ENCODE measurements at regions not wholly inside any gene's neighbourhood (a gene's known extent, or its start where the extent isn't known, plus 50 kb on each side); places are given as distances from the start of the nearest gene placed in this dataset.
"Not testable (repeated sequence)": the region's sequence is repeated elsewhere in the genome, so short reads cannot be mapped to it uniquely, and the experiment has no call there.

- Histone ChIP-seq H3K4me1 (no peaks in the 10 kb centered on the region), H3K27ac (no peak overlapping the region), H3K9me3 (no peaks in the 10 kb centered on the region), H3K4me3 (no peak overlapping the region), H3K36me3 (no peaks in the 10 kb centered on the region), H3K27me3 (no peaks in the 10 kb centered on the region)
- TF ChIP-seq POLR2A (IDR thresholded peaks at IDR 0.05) (no peak), POLR2AphosphoS5 (IDR thresholded peaks at IDR 0.05) (no peak), CTCF (IDR thresholded peaks at IDR 0.05) (no peak), EP300 (IDR thresholded peaks at IDR 0.05) (no peak)
- no peak for DNase-seq (ENCODE audit: low spot score in 2 of 2)
- 55% methylated on average over 3 of the region's 3 CpGs for WGBS
These were observed 64.0 kb downstream of the EBNA1BP2 start for GRCh38 chr1:43108080-43108479.

DNA sequence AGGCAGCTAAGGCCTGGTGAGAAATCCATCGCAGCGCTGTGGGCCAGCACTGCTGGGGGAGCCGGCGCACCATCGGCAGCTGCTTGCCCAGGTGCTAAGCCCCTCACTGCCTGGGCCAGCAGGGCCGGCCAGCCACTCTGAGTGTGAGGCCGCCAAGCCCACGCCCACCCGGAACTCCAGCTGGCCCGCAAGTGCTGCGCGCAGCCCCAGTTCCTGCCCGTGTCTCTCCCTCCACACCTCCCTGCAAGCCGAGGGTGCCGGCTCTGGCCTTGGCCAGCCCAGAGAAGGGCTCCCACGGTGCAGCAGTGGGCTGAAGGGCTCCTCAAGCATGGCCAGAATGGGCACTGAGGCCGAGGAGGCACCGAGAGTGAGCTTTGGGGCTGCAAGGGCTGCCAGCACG lies 64.4 kb downstream of the EBNA1BP2 start:
- Histone ChIP-seq H3K4me3 (no peak overlapping the region), H3K36me3 (no peaks in the 10 kb centered on the region), H3K9me3 (no peaks in the 10 kb centered on the region), H3K27ac (no peak overlapping the region), H3K27me3 (no peaks in the 10 kb centered on the region), H3K4me1 (no peaks in the 10 kb centered on the region)
- WGBS: 91% methylated on average over 9 of the region's 19 CpGs
- DNase-seq (ENCODE audit: low spot score in 2 of 2): no peak
- TF ChIP-seq POLR2A (IDR thresholded peaks at IDR 0.05) (no peak), POLR2AphosphoS5 (IDR thresholded peaks at IDR 0.05) (no peak), EP300 (IDR thresholded peaks at IDR 0.05) (no peak), CTCF (IDR thresholded peaks at IDR 0.05) (no peak)

DNA sequence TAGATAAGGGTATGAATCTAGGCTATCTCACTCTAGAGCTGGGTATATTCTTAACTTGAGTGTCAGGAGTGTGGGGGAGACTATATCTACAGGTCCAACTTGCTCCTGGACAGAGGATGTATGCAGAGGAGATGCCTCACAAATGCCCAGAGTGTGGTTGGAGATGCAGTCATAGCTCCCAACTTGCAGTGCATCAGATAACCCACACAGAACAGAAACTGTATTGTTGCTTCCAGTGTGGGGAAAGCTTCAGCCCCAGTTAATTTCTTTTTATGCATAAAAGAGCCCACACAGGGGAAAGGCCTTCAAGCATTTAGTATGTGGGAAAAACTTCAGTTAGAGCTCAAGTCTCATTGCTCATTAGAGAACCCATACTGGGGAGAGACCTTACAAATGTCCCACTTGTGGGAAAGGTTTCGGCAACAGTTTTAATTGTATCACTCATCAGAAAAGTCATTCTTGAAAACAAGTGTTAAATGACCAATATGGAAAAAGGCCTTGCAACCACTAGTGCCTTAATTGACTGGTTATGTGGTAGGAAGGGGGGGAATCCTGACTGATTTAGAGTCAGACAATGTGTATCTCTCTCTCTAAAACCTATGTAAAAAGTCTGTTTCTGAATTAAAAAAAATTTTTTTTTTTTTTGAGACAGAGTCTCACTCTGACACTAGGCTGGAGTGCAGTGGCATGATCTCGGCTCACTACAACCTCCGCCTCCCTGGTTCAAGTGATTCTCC lies 67.9 kb downstream of the EBNA1BP2 start:
- no peaks in the 10 kb centered on the region for H3K4me1 ChIP-seq
- H3K27me3 ChIP-seq: peaks cover 3% of the 10 kb centered on the region
- H3K4me3 ChIP-seq: no peak overlapping the region
- no peak for DNase-seq (ENCODE audit: low spot score in 2 of 2)
- no peaks in the 10 kb centered on the region for H3K36me3 ChIP-seq
- whole genome bisulfite sequencing: 90% methylated on average over 3 of the region's 3 CpGs
- TF ChIP-seq POLR2AphosphoS5 (IDR thresholded peaks at IDR 0.05): no peak
- no peak for TF ChIP-seq EP300 (IDR thresholded peaks at IDR 0.05)
- TF ChIP-seq CTCF (IDR thresholded peaks at IDR 0.05): no peak
- TF ChIP-seq POLR2A (IDR thresholded peaks at IDR 0.05): no peak
- no peaks in the 10 kb centered on the region for H3K9me3 ChIP-seq
- H3K27ac ChIP-seq: no peak overlapping the region

DNA sequence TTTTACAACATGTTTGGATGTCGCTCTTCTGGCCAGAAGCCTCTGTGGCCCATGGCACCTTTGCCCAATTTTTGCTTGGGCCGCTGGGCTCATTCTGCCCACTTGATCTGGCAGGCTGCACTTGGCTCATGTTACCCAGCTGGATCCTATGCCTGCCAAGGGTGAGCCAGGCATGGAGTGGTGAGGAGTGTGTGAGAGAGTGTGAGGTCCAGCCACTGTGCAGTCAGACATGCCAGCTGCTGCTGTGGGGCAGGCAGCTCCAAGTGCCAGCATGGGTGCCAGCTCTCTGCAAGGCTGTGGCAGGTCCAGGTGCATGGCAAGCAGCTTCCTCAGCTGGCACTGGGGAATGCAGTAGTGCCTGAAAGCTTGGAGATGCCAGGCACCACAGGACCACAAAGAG lies 71.0 kb downstream of the EBNA1BP2 start:
- Histone ChIP-seq H3K4me1 (no peaks in the 10 kb centered on the region), H3K36me3 (no peaks in the 10 kb centered on the region), H3K9me3 (no peaks in the 10 kb centered on the region), H3K27me3 (peaks cover 3% of the 10 kb centered on the region), H3K4me3 (no peak overlapping the region), H3K27ac (no peak overlapping the region)
- no peak for DNase-seq (ENCODE audit: low spot score in 2 of 2)
- TF ChIP-seq POLR2AphosphoS5 (IDR thresholded peaks at IDR 0.05) (no peak), EP300 (IDR thresholded peaks at IDR 0.05) (no peak), POLR2A (IDR thresholded peaks at IDR 0.05) (no peak), CTCF (IDR thresholded peaks at IDR 0.05) (no peak)
- 86% methylated on average over 2 of the region's 2 CpGs for WGBS

DNA sequence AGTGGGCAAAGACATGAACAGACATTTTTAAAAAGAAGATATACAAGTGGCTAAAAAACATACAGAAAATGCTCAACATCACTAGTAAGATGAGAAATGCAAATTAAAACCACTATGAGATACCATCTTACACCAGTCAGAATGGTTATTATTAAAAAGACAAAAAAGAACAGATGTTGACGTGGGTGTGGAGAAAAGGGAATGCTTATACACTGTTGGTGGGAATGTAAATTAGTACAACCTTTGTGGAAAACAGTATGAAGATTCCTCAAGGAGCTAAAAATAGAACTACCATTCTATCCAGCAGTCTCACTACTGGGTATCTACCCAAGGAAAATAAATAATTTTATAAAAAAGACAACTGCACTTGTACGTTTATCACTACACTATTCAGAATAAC lies 73.9 kb downstream of the EBNA1BP2 start:
- Histone ChIP-seq H3K9me3 (no peaks in the 10 kb centered on the region), H3K27ac (no peak overlapping the region), H3K4me1 (no peaks in the 10 kb centered on the region), H3K27me3 (peaks cover 3% of the 10 kb centered on the region), H3K4me3 (no peak overlapping the region), H3K36me3 (no peaks in the 10 kb centered on the region)
- TF ChIP-seq EP300 (IDR thresholded peaks at IDR 0.05) (no peak), POLR2A (IDR thresholded peaks at IDR 0.05) (no peak), CTCF (IDR thresholded peaks at IDR 0.05) (no peak), POLR2AphosphoS5 (IDR thresholded peaks at IDR 0.05) (no peak)
- WGBS: 83% methylated on average over 2 of the region's 2 CpGs
- DNase-seq (ENCODE audit: low spot score in 2 of 2): no peak

- WGBS: 94% methylated on average over 3 of the region's 3 CpGs
- not testable (repeated sequence) for H3K27ac ChIP-seq; DNase-seq (ENCODE audit: low spot score in 2 of 2); H3K36me3 ChIP-seq; H3K4me3 ChIP-seq; H3K4me1 ChIP-seq; H3K9me3 ChIP-seq; H3K27me3 ChIP-seq
These were observed 75.6 kb downstream of the EBNA1BP2 start for GRCh38 chr1:43096528-43096927.

DNA sequence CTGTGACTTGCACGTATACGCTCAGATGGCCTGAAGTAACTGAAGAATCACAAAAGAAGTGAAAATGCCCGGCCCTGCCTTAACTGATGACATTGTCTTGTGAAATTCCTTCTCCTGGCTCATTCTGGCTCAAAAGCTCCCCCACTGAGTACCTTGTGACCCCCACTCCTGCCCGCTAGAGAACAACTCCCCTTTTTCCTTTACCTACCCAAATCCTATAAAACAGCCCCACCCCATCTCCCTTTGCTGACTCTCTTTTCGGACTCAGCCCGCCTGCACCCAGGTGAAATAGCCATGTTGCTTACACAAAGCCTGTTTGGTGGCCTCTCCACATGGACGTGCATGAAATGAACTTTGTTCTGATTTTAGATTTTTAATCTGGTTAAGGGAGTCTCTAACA lies 81.3 kb downstream of the EBNA1BP2 start:
- not testable (repeated sequence) for H3K4me1 ChIP-seq; H3K36me3 ChIP-seq; DNase-seq (ENCODE audit: low spot score in 2 of 2); H3K27me3 ChIP-seq; H3K27ac ChIP-seq; H3K9me3 ChIP-seq; H3K4me3 ChIP-seq
- 86% methylated on average over 7 of the region's 7 CpGs for WGBS

DNA sequence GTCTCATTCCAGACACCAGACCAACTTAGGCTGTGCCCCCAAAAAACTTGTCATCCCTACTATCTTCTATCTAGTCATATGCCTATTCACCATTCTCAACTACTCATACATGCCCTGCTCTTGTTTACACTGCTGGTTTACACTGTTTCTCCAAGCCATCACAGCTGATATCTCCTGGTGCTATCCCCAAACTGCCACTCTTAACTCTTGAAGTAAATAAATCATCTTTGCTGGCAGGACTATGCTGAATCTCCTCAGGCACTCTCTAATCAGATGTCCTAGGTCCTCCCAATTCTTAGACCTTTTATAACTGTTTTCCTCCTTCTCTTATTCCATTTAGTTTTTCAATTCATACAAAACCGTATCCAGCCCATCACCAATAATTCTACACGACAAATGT lies 81.9 kb downstream of the EBNA1BP2 start:
- H3K4me1 ChIP-seq; H3K4me3 ChIP-seq; H3K9me3 ChIP-seq; H3K27me3 ChIP-seq; DNase-seq (ENCODE audit: low spot score in 2 of 2); H3K36me3 ChIP-seq; H3K27ac ChIP-seq: not testable (repeated sequence)
- 92% methylated on average over 2 of the region's 2 CpGs for WGBS

Measured in suprapubic skin (tissue), 4 donors.